Thyroid gland (tissue), 4 donors: ENCODE measurements at regions not wholly inside any gene's neighbourhood (a gene's known extent, or its start where the extent isn't known, plus 50 kb on each side); places are given as distances from the start of the nearest gene placed in this dataset.

Experiments
- DNase-seq, 2 donors: peaks; one replicate each; pipeline ENCODE4 v3.0.0-alpha.2; 2019
- H3K27ac ChIP-seq, 3 donors: fragments of 200-600 bp; sonication (generic); 1 replicate in 2 of 3; 2 replicates in 1 of 3; pipeline ENCODE4 v1.5.1; 2016 to 2019; ENCODE audit warnings: mild to moderate bottlenecking in 1 of 3, moderate library complexity in 1 of 3
- H3K27me3 ChIP-seq: fragments of 200-600 bp; sonication (generic); one replicate; pipeline ENCODE4 v1.5.1; 2019
- H3K36me3 ChIP-seq, 2 donors: fragments of 200-600 bp; sonication (generic); one replicate each; pipeline ENCODE4 v1.5.1; 2016 to 2019
- H3K4me1 ChIP-seq, 2 donors: fragments of 200-600 bp; sonication (generic); one replicate each; pipeline ENCODE4 v1.5.1; 2017 to 2019
- H3K4me3 ChIP-seq, 3 donors: fragments of 200-600 bp; sonication (generic); replicated peaks in 1 of 3; 1 replicate in 2 of 3; 2 replicates in 1 of 3; pipeline ENCODE4 v1.5.1; 2016; ENCODE audit warnings: mild to moderate bottlenecking in 1 of 3
- H3K9me3 ChIP-seq: fragments of 200-600 bp; sonication (generic); one replicate; pipeline ENCODE4 v1.5.1; 2017
- CTCF ChIP-seq, 6 experiments: fragments of 200-600 bp in 3 of 6; fragments of 450-650 bp in 3 of 6; sonication (generic) in 3 of 6; IDR thresholded peaks; one replicate each; pipeline ENCODE4 v1.5.1; 2016 to 2019; ENCODE audit warnings: antibody characterized with exemption in 6 of 6, mild to moderate bottlenecking in 2 of 6, inconsistent platforms in 1 of 6, moderate library complexity in 1 of 6
- POLR2A ChIP-seq, 2 donors: fragments of 450-650 bp; IDR thresholded peaks; one replicate each; pipeline ENCODE4 v1.6.1; 2017; ENCODE audit warnings: antibody characterized with exemption in 2 of 2, mild to moderate bottlenecking in 2 of 2, moderate library complexity in 1 of 2
- WGBS, 2 donors: methylation state at CpG; one replicate each; pipeline ENCODE4 v1.1.5; 2017; 5-methylcytosine and 5-hydroxymethylcytosine counted together
- intact Hi-C: fragments of 100-400 bp; cut with DNase I; formaldehyde crosslinking; loops from one replicate; pipeline ENCODE4 v1.15.1; 2023

DNA sequence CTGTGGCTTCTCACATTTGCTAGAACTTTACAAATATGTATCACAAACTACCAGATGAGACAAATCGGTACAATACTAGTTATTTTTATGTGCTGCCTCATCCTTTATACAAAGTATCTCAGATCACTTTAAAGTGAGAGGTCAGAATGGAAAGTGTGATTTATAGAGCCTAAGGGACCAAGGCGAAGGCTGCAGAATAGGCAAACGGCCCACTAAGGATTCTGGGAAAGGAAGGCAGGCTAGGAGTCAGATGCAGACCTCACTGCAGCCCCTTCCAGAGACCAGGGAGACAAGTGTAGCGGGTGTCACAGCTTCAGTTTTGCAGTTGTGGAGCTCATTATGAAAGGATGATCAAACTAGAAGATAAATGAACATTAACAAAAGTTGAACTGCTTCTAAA is 190.6 kb downstream of the HIBADH start:
- intact Hi-C loops, result no loop called here
- no peak for DNase-seq
- Histone ChIP-seq H3K27ac (no peak overlapping the region), H3K4me3 (no peak overlapping the region), H3K9me3 (no peaks in the 10 kb centered on the region), H3K27me3 (no peaks in the 10 kb centered on the region), H3K4me1 (no peaks in the 10 kb centered on the region), H3K36me3 (no peaks in the 10 kb centered on the region)
- TF ChIP-seq CTCF (IDR thresholded peaks at IDR 0.05) (no peak), POLR2A (IDR thresholded peaks at IDR 0.05) (no peak)
- WGBS, 2 donors, result 79 to 89% methylated on average over 4 of the region's 4 CpGs
